GM06990 (cell line): ENCODE measurements at regions not wholly inside any gene's neighbourhood (a gene's known extent, or its start where the extent isn't known, plus 50 kb on each side); places are given as distances from the start of the nearest gene placed in this dataset.

Experiments used
- DNase-seq: peaks from one replicate; pipeline ENCODE4 v3.0.0-alpha.2; 2011; ENCODE audit not compliant: insufficient read length; ENCODE audit errors: extremely low read depth
- H3K27me3 ChIP-seq: replicated peaks from 2 replicates; pipeline ENCODE4 v1.6.0; 2011; ENCODE audit warnings: low read length; ENCODE audit not compliant: control insufficient read depth, insufficient read depth
- H3K36me3 ChIP-seq: 2 replicates; pipeline ENCODE4 v1.5.1; 2011; ENCODE audit warnings: low read length; ENCODE audit not compliant: control insufficient read depth, insufficient read depth
- H3K4me3 ChIP-seq: replicated peaks from 2 replicates; pipeline ENCODE4 v1.5.1; 2011; ENCODE audit warnings: low read depth, mild to moderate bottlenecking, control low read depth, low read length
- TF ChIP-seq, protein P1 (sequence below): IDR thresholded peaks from 2 replicates; pipeline ENCODE4 v1.5.1; 2011; ENCODE audit warnings: low read length, control low read depth, mild to moderate bottlenecking, inconsistent platforms; ENCODE audit not compliant: insufficient read depth, poor library complexity, severe bottlenecking

DNA sequence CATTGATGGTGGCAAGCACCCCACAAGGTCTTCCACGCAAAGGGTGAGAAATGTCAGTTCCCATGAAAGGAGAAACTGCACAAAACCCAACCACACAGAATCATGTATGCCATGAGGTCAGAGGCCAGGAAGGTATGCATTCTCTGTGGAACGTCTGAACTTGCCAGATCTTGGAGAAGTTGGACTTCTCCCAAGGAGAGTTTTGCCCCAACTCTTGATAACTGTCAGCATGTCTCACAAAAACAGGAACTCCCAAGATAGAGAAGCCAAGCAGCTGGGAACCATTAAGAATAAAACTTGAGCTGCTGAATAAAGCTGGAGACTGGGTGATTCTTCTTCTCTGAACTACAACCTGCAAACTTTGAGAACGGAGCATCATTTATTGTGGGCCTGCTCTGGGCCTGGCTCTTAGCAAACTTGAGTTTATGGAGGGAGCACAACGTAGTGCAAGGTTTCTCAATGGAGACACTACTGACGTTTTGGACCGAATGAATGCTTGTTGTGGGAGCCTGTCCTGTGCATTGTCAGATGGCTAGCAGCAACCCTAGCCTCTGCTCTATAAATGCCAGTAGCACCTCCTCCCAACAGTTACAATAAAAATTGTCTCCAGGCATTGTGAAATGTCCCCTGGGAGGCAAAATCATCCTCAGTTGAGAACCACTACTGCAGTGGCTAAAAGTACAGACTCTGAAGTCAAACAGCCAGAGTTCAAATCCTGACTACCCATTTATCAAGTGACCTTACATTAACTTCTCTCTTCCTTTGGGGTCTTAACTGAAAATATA, 193.5 kb downstream of the ACTL7B start:
- DNase-seq = no peak
- Histone ChIP-seq H3K4me3 (no peak overlapping the region), H3K36me3 (no peaks in the 10 kb centered on the region), H3K27me3 (no peaks in the 10 kb centered on the region)
- TF ChIP-seq, protein P1, sequence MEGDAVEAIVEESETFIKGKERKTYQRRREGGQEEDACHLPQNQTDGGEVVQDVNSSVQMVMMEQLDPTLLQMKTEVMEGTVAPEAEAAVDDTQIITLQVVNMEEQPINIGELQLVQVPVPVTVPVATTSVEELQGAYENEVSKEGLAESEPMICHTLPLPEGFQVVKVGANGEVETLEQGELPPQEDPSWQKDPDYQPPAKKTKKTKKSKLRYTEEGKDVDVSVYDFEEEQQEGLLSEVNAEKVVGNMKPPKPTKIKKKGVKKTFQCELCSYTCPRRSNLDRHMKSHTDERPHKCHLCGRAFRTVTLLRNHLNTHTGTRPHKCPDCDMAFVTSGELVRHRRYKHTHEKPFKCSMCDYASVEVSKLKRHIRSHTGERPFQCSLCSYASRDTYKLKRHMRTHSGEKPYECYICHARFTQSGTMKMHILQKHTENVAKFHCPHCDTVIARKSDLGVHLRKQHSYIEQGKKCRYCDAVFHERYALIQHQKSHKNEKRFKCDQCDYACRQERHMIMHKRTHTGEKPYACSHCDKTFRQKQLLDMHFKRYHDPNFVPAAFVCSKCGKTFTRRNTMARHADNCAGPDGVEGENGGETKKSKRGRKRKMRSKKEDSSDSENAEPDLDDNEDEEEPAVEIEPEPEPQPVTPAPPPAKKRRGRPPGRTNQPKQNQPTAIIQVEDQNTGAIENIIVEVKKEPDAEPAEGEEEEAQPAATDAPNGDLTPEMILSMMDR = no peak

DNA sequence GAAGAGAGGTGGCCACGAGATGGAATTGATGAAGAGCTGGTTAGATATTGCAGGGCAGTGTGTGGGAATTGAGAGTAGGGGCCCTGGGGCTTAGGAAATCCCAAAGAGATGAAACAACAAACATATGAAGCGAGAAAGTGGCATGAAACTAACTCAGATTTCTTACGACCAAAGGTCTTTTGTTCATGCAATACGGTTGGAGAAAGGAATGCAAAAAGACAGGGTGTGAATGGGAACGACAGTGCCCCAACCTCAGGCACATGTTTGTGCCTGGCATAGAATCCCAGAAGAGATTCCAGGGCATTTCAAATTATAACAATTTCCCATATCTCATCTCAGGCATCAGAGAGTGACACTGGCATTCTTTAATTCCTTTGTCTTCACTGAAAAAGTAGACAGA, 199.2 kb downstream of the ACTL7B start:
- no peaks in the 10 kb centered on the region for H3K27me3 ChIP-seq
- DNase-seq = no peak
- H3K36me3 ChIP-seq = no peaks in the 10 kb centered on the region
- TF ChIP-seq, protein P1 = no peak
- H3K4me3 ChIP-seq = no peak overlapping the region

DNA sequence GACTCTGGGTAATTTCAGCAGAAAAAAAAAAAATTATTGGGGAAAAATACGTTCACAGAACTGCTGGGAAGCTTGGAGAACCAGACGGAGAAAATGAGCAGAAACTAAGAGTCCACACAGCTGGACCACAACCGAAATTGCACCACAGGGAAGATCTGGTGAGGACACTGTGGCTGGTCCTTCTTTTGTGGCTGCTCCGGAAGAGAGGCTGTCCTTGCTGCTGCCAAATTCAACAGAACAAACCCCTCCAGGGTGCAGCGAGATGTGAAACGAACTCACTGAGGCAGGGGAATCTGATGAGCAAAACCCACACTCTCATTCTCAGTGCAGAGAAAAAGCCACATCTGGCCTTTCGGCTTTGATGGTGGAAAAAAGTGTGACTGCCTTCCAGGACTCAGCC, 200.0 kb downstream of the ACTL7B start:
- H3K27me3 ChIP-seq = no peaks in the 10 kb centered on the region
- TF ChIP-seq, protein P1 = no peak
- H3K4me3 ChIP-seq = no peak overlapping the region
- DNase-seq = no peak
- H3K36me3 ChIP-seq = no peaks in the 10 kb centered on the region

DNA sequence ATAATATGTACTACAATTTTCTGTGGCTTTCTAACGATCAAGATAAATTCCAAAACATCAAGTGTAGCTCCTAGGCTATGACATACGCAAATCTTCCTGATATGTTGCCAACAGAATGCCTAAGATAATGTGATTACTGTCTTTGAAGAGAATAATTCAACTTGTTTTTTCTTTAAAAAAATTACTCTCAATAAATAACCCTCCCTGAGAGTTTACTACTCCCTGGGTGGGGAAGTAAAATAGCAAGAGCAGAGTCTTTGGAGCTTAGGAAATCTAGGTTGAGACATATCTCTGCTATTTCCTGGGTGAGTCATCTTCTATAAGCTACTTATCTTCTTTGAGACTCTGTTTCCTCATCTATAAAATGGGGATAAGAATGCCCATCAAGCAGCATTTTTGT, 201.2 kb downstream of the ACTL7B start:
- Histone ChIP-seq H3K36me3 (no peaks in the 10 kb centered on the region), H3K4me3 (no peak overlapping the region), H3K27me3 (no peaks in the 10 kb centered on the region)
- TF ChIP-seq, protein P1 = no peak
- DNase-seq = no peak

DNA sequence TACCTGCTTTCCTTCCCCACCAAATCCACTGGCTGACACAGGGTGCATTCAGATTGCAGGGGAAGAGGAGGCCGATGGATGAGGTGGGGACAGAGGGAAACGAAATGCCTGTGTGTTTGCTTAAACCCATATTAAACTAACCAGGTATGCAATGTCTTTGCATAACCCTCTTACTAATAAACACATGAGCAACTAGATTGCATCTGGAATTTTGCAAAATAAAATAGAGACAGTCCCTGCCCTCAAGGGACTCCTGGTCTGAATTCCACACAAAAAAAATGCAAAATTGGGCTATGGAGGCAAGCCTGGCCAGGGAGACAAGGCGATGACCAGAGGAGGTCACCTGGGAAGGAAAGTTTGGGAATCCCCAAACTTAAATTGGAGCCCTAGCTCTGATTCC, 202.9 kb downstream of the ACTL7B start:
- TF ChIP-seq, protein P1 = no peak
- Histone ChIP-seq H3K36me3 (no peaks in the 10 kb centered on the region), H3K4me3 (no peak overlapping the region), H3K27me3 (no peaks in the 10 kb centered on the region)
- no peak for DNase-seq
